22Rv1 (cell line): ENCODE measurements at regions not wholly inside any gene's neighbourhood (a gene's known extent, or its start where the extent isn't known, plus 50 kb on each side); places are given as distances from the start of the nearest gene placed in this dataset.

ENCODE experiments used
- H3K27ac ChIP-seq: fragments of 450-650 bp; 2 replicates; pipeline ENCODE4 v1.5.1; 2017
- ZFX ChIP-seq: fragments of 450-650 bp; IDR thresholded peaks from 2 replicates; pipeline ENCODE4 v1.6.1; 2017; ENCODE audit warnings: antibody characterized with exemption, borderline replicate concordance
- TF ChIP-seq, protein P1 (sequence below): fragments of 450-650 bp; IDR thresholded peaks from 2 replicates; pipeline ENCODE4 v1.5.1; 2017; ENCODE audit warnings: mild to moderate bottlenecking

DNA sequence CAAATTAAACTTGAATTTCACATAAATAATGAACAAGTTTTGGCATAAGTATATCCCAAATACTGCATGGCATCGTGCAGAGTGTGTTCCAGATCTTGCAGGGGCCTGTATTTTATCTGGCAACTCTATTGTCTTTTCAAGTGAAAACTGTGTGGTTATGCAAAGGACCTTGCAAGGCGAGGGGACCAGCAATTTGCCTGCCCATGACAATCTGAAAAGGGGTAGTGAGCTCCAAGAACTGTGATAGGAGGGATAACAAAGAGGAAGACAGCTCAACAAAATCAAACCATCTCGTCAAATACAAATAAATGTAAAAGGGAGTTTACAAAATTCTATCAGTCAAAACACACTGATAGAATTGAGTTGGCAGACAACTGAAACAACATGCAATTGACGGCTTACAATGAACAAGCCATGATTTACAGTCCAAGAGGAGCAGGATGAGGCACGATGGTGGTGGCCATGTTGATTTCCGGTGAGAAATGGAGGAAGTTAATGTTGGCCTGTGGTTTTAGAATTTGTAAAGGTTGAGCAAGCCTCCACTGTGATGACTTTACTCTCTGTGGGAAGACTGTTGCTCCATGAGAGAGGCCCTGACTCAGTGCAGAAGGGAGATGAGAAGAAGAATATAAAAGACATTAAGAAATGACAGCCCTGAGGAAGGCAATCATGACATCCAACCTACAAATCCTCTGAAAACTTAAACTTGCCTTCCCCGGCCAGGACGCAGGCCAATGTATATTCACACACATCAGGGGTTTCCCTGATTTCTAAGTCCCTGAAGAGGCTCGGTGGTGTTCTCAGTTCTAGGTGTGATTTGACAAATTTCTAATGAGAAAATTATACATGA lies 132.2 kb downstream of the ADSS2 start:
- TF ChIP-seq, protein P1, sequence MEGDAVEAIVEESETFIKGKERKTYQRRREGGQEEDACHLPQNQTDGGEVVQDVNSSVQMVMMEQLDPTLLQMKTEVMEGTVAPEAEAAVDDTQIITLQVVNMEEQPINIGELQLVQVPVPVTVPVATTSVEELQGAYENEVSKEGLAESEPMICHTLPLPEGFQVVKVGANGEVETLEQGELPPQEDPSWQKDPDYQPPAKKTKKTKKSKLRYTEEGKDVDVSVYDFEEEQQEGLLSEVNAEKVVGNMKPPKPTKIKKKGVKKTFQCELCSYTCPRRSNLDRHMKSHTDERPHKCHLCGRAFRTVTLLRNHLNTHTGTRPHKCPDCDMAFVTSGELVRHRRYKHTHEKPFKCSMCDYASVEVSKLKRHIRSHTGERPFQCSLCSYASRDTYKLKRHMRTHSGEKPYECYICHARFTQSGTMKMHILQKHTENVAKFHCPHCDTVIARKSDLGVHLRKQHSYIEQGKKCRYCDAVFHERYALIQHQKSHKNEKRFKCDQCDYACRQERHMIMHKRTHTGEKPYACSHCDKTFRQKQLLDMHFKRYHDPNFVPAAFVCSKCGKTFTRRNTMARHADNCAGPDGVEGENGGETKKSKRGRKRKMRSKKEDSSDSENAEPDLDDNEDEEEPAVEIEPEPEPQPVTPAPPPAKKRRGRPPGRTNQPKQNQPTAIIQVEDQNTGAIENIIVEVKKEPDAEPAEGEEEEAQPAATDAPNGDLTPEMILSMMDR = no peak
- no peak for TF ChIP-seq ZFX
- H3K27ac ChIP-seq = no peak overlapping the region

DNA sequence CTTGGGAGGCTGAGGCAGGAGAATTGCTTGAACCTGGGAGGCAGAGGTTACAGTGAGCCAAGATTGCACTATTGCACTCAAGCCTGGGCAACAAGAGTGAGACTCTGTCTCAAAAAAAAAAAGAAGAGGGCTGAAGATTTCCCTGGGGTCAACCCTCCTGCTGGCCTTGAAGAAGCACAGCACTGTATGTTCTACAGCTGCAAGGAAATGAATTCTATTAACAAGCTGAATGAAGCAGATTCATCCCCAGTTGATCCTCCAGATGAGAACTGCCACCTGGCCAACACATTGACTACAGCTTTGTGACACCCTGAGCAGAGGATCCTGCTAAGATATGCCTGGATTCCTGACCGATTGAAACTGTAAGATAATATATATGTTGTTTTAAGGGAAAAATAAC lies 129.5 kb downstream of the ADSS2 start:
- TF ChIP-seq, protein P1 = no peak
- no peak for TF ChIP-seq ZFX
- peak overlapping the region; percentile 25; the same call in 1 of the 2 replicates for H3K27ac ChIP-seq

DNA sequence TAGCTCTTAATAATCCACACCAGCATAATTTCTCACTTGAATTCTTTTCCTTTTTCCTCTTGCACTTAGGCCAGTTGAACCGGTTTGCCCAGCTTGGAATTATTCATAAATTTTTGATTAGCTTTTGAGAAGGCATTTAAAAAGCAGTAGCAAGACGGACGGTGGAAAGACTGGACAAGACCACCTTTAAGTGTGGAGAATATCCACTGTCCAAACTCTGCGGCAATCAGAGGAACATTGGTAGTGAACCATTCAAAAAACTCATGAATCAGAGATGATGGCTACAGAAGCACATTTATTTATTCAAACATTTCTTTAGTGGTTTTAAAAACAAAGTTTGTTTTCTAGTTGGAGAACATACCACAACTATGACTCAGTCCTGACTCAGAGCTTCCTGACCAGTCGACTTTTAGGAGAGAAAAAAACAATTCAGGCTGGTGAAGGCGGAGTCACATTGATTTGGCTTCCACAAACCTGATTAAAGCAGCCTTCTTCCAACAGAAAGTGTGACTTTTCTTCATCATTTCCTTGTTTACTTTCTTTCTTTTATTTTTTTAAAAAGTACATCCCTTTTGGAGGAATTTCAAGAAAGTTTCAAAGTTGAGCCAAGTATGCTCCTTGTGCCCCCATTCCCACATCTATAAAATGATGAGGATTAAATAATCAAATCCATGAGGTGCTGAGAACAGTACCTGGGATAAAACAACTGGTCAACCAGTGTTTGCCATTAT lies 128.8 kb downstream of the ADSS2 start:
- H3K27ac ChIP-seq = peak overlapping the region; percentile 25; the same call in 1 of the 2 replicates
- TF ChIP-seq ZFX = no peak
- TF ChIP-seq, protein P1 = no peak

GRCh38 chr1:244324176-244324883 lies 127.4 kb downstream of the ADSS2 start:
- TF ChIP-seq ZFX = no peak
- TF ChIP-seq, protein P1 = no peak

DNA sequence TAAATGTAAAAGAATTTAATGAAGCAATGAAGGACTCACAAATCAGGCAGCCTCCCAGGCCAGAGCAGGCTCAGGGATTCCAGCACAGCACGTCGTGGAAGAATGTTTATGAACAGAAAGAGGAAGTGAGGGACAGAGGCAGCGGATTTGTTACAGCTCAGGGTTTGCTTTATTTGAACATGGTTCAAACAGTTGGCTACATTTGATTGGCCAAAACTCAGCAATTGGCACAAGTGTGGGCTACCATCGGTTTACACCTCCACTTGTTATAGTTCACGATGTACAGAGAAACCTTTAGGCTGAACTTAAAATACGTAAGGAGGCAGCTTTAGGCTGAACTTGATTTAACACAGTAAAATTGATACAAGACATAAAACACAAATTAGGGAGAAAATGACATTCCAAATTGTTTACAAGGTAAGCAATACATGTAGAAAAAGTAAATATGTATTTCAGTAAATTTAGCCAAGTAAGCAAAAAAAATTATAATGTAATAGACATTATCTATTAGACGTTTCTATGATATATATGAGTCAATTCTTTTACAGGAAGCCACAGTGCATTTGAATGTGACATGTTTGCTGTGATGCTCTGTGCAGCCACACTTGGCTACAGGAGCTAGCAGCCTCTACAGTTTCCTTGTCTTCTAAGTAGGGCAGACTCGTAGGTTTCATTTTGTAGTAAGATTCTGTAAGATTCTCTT lies 126.5 kb downstream of the ADSS2 start:
- no peak overlapping the region for H3K27ac ChIP-seq
- TF ChIP-seq, protein P1 = no peak
- TF ChIP-seq ZFX = no peak

More at GRCh38 chr1:244324176-244324883, 127.4 kb downstream of the ADSS2 start:
- no peak overlapping the region for H3K27ac ChIP-seq

GRCh38 chr1:244326757-244327156 lies 125.0 kb downstream of the ADSS2 start:
- no peak for TF ChIP-seq ZFX
- TF ChIP-seq, protein P1 = no peak
- no peak overlapping the region for H3K27ac ChIP-seq
